Activated T-helper 2 cell treated with anti-CD3 and anti-CD28 coated beads, Interferon-gamma antibody, Interleukin-2, Interleukin-4, amounts not matched to agents 10 μg/mL and 5 μg/mL and 100 μg/mL, durations not matched to agents 14 hours and 24 hours and 36 hours (primary cell): ENCODE measurements at regions not wholly inside any gene's neighbourhood (a gene's known extent, or its start where the extent isn't known, plus 50 kb on each side); places are given as distances from the start of the nearest gene placed in this dataset.

Experiments
- DNase-seq: peaks from one replicate; pipeline ENCODE4 v3.0.0; 2021; ENCODE audit warnings: low spot score
- H3K27ac Mint-ChIP-seq: one replicate; pipeline ENCODE4 v1.8.0; 2021; ENCODE audit warnings: mixed read lengths
- H3K27me3 Mint-ChIP-seq: one replicate; pipeline ENCODE4 v1.8.0; 2021; ENCODE audit warnings: low read depth, mixed read lengths
- H3K36me3 Mint-ChIP-seq: one replicate; pipeline ENCODE4 v1.8.0; 2021; ENCODE audit warnings: low read depth, mixed read lengths
- H3K4me1 Mint-ChIP-seq: one replicate; pipeline ENCODE4 v1.8.0; 2021; ENCODE audit warnings: low read depth, mixed read lengths
- H3K4me3 Mint-ChIP-seq: one replicate; pipeline ENCODE4 v1.8.0; 2021; ENCODE audit warnings: low read depth, mild to moderate bottlenecking, moderate library complexity, mixed read lengths
- H3K9me3 Mint-ChIP-seq: one replicate; pipeline ENCODE4 v1.8.0; 2021; ENCODE audit warnings: mixed read lengths
- intact Hi-C: fragments of 100-400 bp; cut with micrococcal nuclease; formaldehyde crosslinking; loops from one replicate; pipeline ENCODE4 v1.15.1; 2023

- Mint-ChIP-seq H3K27me3 (peaks cover 2% of the 10 kb centered on the region), H3K36me3 (no peaks in the 10 kb centered on the region), H3K4me1 (no peaks in the 10 kb centered on the region), H3K4me3 (no peak overlapping the region), H3K9me3 (no peaks in the 10 kb centered on the region), H3K27ac (no peak overlapping the region)
- DNase-seq, result no peak
- intact Hi-C loops, result no loop called here
Measured at GRCh38 chr5:135691044-135691443, 112.3 kb upstream of the CXCL14 start.

GRCh38 chr5:135690466-135690865 is 111.7 kb upstream of the CXCL14 start:
- Mint-ChIP-seq H3K9me3 (no peaks in the 10 kb centered on the region), H3K36me3 (no peaks in the 10 kb centered on the region), H3K4me3 (no peak overlapping the region), H3K4me1 (no peaks in the 10 kb centered on the region), H3K27ac (no peak overlapping the region), H3K27me3 (peaks cover 2% of the 10 kb centered on the region)
- no peak for DNase-seq
- intact Hi-C loops, result no loop called here

GRCh38 chr5:135689506-135689905 is 110.7 kb upstream of the CXCL14 start:
- Mint-ChIP-seq H3K27me3 (peaks cover 2% of the 10 kb centered on the region), H3K9me3 (no peaks in the 10 kb centered on the region)

GRCh38 chr5:135688385-135688784 is 109.6 kb upstream of the CXCL14 start:
- no peaks in the 10 kb centered on the region for H3K36me3 Mint-ChIP-seq
- peaks cover 2% of the 10 kb centered on the region for H3K27me3 Mint-ChIP-seq
- H3K4me1 Mint-ChIP-seq, result no peaks in the 10 kb centered on the region
- H3K9me3 Mint-ChIP-seq, result no peaks in the 10 kb centered on the region
- no peak for DNase-seq
- H3K4me3 Mint-ChIP-seq, result no peak overlapping the region
- intact Hi-C loops, result no loop called here
- no peak overlapping the region for H3K27ac Mint-ChIP-seq

More at GRCh38 chr5:135689506-135689905, 110.7 kb upstream of the CXCL14 start:
- intact Hi-C loops, result no loop called here
- H3K4me3 Mint-ChIP-seq, result no peak overlapping the region
- DNase-seq, result no peak
- H3K4me1 Mint-ChIP-seq, result no peaks in the 10 kb centered on the region
- H3K36me3 Mint-ChIP-seq, result no peaks in the 10 kb centered on the region
- no peak overlapping the region for H3K27ac Mint-ChIP-seq

GRCh38 chr5:135683189-135683588 is 104.4 kb upstream of the CXCL14 start:
- no peaks in the 10 kb centered on the region for H3K4me1 Mint-ChIP-seq
- H3K27ac Mint-ChIP-seq, result no peak overlapping the region
- H3K9me3 Mint-ChIP-seq, result peaks cover 5% of the 10 kb centered on the region
- no peak for DNase-seq
- H3K4me3 Mint-ChIP-seq, result no peak overlapping the region
- intact Hi-C loops, result no loop called here
- H3K36me3 Mint-ChIP-seq, result no peaks in the 10 kb centered on the region
- no peaks in the 10 kb centered on the region for H3K27me3 Mint-ChIP-seq

- DNase-seq, result no peak
- H3K27me3 Mint-ChIP-seq, result no peaks in the 10 kb centered on the region
- intact Hi-C loops, result no loop called here
- H3K4me1 Mint-ChIP-seq, result no peaks in the 10 kb centered on the region
- H3K4me3 Mint-ChIP-seq, result no peak overlapping the region
- H3K27ac Mint-ChIP-seq, result no peak overlapping the region
- H3K36me3 Mint-ChIP-seq, result no peaks in the 10 kb centered on the region
- H3K9me3 Mint-ChIP-seq, result peaks cover 9% of the 10 kb centered on the region
Measured at GRCh38 chr5:135680713-135681112, 101.9 kb upstream of the CXCL14 start.

- Mint-ChIP-seq H3K27ac (no peak overlapping the region), H3K36me3 (no peaks in the 10 kb centered on the region), H3K27me3 (no peaks in the 10 kb centered on the region), H3K9me3 (peaks cover 9% of the 10 kb centered on the region), H3K4me1 (no peaks in the 10 kb centered on the region), H3K4me3 (no peak overlapping the region)
- intact Hi-C loops, result no loop called here
- DNase-seq, result no peak
Measured at GRCh38 chr5:135678640-135679268, 100.0 kb upstream of the CXCL14 start.

GRCh38 chr5:135671966-135672365 is 93.2 kb upstream of the CXCL14 start:
- no peak overlapping the region for H3K4me3 Mint-ChIP-seq
- no peaks in the 10 kb centered on the region for H3K9me3 Mint-ChIP-seq
- peaks cover 6% of the 10 kb centered on the region for H3K27me3 Mint-ChIP-seq
- no peaks in the 10 kb centered on the region for H3K36me3 Mint-ChIP-seq
- intact Hi-C loops, result no loop called here
- no peak for DNase-seq
- peaks cover 5% of the 10 kb centered on the region for H3K4me1 Mint-ChIP-seq
- H3K27ac Mint-ChIP-seq, result no peak overlapping the region

- H3K27me3 Mint-ChIP-seq, result peaks cover 6% of the 10 kb centered on the region
- no peak overlapping the region for H3K27ac Mint-ChIP-seq
- DNase-seq, result no peak
- peaks cover 5% of the 10 kb centered on the region for H3K4me1 Mint-ChIP-seq
- no peaks in the 10 kb centered on the region for H3K9me3 Mint-ChIP-seq
- H3K4me3 Mint-ChIP-seq, result no peak overlapping the region
- no peaks in the 10 kb centered on the region for H3K36me3 Mint-ChIP-seq
- intact Hi-C loops, result no loop called here
Measured at GRCh38 chr5:135671052-135671705, 92.4 kb upstream of the CXCL14 start.

- H3K36me3 Mint-ChIP-seq, result no peaks in the 10 kb centered on the region
- no peaks in the 10 kb centered on the region for H3K9me3 Mint-ChIP-seq
- peaks cover 10% of the 10 kb centered on the region for H3K27me3 Mint-ChIP-seq
- H3K4me3 Mint-ChIP-seq, result no peak overlapping the region
- DNase-seq, result no peak
- intact Hi-C loops, result no loop called here
- H3K27ac Mint-ChIP-seq, result no peak overlapping the region
- peaks cover 5% of the 10 kb centered on the region for H3K4me1 Mint-ChIP-seq
Measured at GRCh38 chr5:135670588-135670987, 91.8 kb upstream of the CXCL14 start.

- H3K36me3 Mint-ChIP-seq, result no peaks in the 10 kb centered on the region
- H3K4me1 Mint-ChIP-seq, result peaks cover 5% of the 10 kb centered on the region
- intact Hi-C loops, result no loop called here
- no peak overlapping the region for H3K27ac Mint-ChIP-seq
- no peaks in the 10 kb centered on the region for H3K9me3 Mint-ChIP-seq
- H3K27me3 Mint-ChIP-seq, result peaks cover 10% of the 10 kb centered on the region
- H3K4me3 Mint-ChIP-seq, result no peak overlapping the region
- no peak for DNase-seq
Measured at GRCh38 chr5:135669416-135669815, 90.6 kb upstream of the CXCL14 start.

GRCh38 chr5:135667673-135668072 is 88.9 kb upstream of the CXCL14 start:
- H3K9me3 Mint-ChIP-seq, result no peaks in the 10 kb centered on the region
- H3K27ac Mint-ChIP-seq, result no peak overlapping the region
- no peaks in the 10 kb centered on the region for H3K36me3 Mint-ChIP-seq

GRCh38 chr5:135667204-135667603 is 88.4 kb upstream of the CXCL14 start:
- Mint-ChIP-seq H3K36me3 (no peaks in the 10 kb centered on the region), H3K27ac (no peak overlapping the region), H3K4me1 (peaks cover 5% of the 10 kb centered on the region), H3K9me3 (no peaks in the 10 kb centered on the region), H3K27me3 (peaks cover 10% of the 10 kb centered on the region), H3K4me3 (no peak overlapping the region)
- intact Hi-C loops, result no loop called here
- DNase-seq, result no peak

More at GRCh38 chr5:135667673-135668072, 88.9 kb upstream of the CXCL14 start:
- no peak for DNase-seq
- Mint-ChIP-seq H3K27me3 (peaks cover 10% of the 10 kb centered on the region), H3K4me1 (peaks cover 5% of the 10 kb centered on the region), H3K4me3 (no peak overlapping the region)
- intact Hi-C loops, result no loop called here
